ENCODE measurements at regions not wholly inside any gene's neighbourhood (a gene's known extent, or its start where the extent isn't known, plus 50 kb on each side); places are given as distances from the start of the nearest gene placed in this dataset.

DNA sequence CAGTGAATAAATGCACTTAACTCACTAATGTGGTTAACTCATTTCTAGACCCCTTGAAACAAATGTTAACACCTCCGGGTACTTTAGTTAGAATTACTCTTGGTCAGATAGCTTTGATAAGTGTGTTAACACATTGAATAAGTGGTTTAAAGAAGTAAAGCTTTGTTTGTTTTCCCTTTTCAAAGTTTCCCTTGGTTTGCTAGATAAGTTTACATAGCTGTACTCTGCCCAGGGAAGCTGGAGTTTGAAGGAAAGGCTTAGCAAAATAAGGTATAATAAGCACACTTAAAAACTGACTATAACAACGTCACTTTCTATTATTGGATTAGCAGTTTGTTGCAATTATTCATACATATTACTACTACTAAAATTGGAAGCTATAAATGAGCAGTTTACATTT, 1233.9 kb upstream of the ADGRL2 start:
- Histone ChIP-seq H3K4me3 (ENCODE audit: low read depth in 1 of 3, low read length in 3 of 3) (no peak overlapping the region), H3K9me3 (ENCODE audit: control insufficient read depth in 4 of 4, low read length in 3 of 4) (no peaks in the 10 kb centered on the region), H3K9ac (ENCODE audit: low read depth in 1 of 2, low read length in 2 of 2) (no peak overlapping the region), H3K27me3 (ENCODE audit: control insufficient read depth in 4 of 4, insufficient read depth in 4 of 4, low read length in 3 of 4) (no peaks in the 10 kb centered on the region), H3K27ac (ENCODE audit: low read depth in 1 of 2, low read length in 2 of 2) (no peak overlapping the region), H3K36me3 (ENCODE audit: control insufficient read depth in 4 of 4, insufficient read depth in 3 of 4, low read depth in 1 of 4, low read length in 3 of 4) (no peaks in the 10 kb centered on the region), H3K4me1 (ENCODE audit: control insufficient read depth in 4 of 4, insufficient read depth in 4 of 4, low read length in 3 of 4) (no peaks in the 10 kb centered on the region)
- TF ChIP-seq TAF1 (conservative IDR thresholded peaks at IDR 0.05), result no peak
- no peak for DNase-seq (ENCODE audit: low spot score)
- 30% methylated on average over 2 of the region's 2 CpGs for WGBS

GRCh38 chr1:80566123-80566522, 1234.6 kb upstream of the ADGRL2 start:
- 89% methylated on average over 1 of the region's 1 CpG for WGBS
- TF ChIP-seq, protein P1, sequence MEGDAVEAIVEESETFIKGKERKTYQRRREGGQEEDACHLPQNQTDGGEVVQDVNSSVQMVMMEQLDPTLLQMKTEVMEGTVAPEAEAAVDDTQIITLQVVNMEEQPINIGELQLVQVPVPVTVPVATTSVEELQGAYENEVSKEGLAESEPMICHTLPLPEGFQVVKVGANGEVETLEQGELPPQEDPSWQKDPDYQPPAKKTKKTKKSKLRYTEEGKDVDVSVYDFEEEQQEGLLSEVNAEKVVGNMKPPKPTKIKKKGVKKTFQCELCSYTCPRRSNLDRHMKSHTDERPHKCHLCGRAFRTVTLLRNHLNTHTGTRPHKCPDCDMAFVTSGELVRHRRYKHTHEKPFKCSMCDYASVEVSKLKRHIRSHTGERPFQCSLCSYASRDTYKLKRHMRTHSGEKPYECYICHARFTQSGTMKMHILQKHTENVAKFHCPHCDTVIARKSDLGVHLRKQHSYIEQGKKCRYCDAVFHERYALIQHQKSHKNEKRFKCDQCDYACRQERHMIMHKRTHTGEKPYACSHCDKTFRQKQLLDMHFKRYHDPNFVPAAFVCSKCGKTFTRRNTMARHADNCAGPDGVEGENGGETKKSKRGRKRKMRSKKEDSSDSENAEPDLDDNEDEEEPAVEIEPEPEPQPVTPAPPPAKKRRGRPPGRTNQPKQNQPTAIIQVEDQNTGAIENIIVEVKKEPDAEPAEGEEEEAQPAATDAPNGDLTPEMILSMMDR (IDR thresholded peaks at IDR 0.05; ENCODE audit: low read depth, low read length, missing input control), result no peak
- no peak for TF ChIP-seq SP1 (IDR thresholded peaks at IDR 0.05)
- TF ChIP-seq HNF4A (conservative IDR thresholded peaks at IDR 0.05), result no peak
- Histone ChIP-seq H3K36me3 (ENCODE audit: control insufficient read depth in 4 of 4, insufficient read depth in 3 of 4, low read depth in 1 of 4, low read length in 3 of 4) (no peaks in the 10 kb centered on the region), H3K4me3 (ENCODE audit: low read depth in 1 of 3, low read length in 3 of 3) (no peak overlapping the region), H3K27ac (ENCODE audit: low read depth in 1 of 2, low read length in 2 of 2) (no peak overlapping the region), H3K9ac (ENCODE audit: low read depth in 1 of 2, low read length in 2 of 2) (no peak overlapping the region), H3K27me3 (ENCODE audit: control insufficient read depth in 4 of 4, insufficient read depth in 4 of 4, low read length in 3 of 4) (no peaks in the 10 kb centered on the region), H3K9me3 (ENCODE audit: control insufficient read depth in 4 of 4, low read length in 3 of 4) (no peaks in the 10 kb centered on the region), H3K4me1 (ENCODE audit: control insufficient read depth in 4 of 4, insufficient read depth in 4 of 4, low read length in 3 of 4) (no peaks in the 10 kb centered on the region)
- DNase-seq (ENCODE audit: low spot score), result no peak

GRCh38 chr1:80565406-80565805, 1235.3 kb upstream of the ADGRL2 start:
- 56% methylated on average over 1 of the region's 1 CpG for WGBS
- Histone ChIP-seq H3K9me3 (ENCODE audit: control insufficient read depth in 4 of 4, low read length in 3 of 4) (no peaks in the 10 kb centered on the region), H3K36me3 (ENCODE audit: control insufficient read depth in 4 of 4, insufficient read depth in 3 of 4, low read depth in 1 of 4, low read length in 3 of 4) (no peaks in the 10 kb centered on the region), H3K27me3 (ENCODE audit: control insufficient read depth in 4 of 4, insufficient read depth in 4 of 4, low read length in 3 of 4) (no peaks in the 10 kb centered on the region), H3K9ac (ENCODE audit: low read depth in 1 of 2, low read length in 2 of 2) (no peak overlapping the region), H3K4me3 (ENCODE audit: low read depth in 1 of 3, low read length in 3 of 3) (no peak overlapping the region), H3K4me1 (ENCODE audit: control insufficient read depth in 4 of 4, insufficient read depth in 4 of 4, low read length in 3 of 4) (no peaks in the 10 kb centered on the region), H3K27ac (ENCODE audit: low read depth in 1 of 2, low read length in 2 of 2) (no peak overlapping the region)
- DNase-seq (ENCODE audit: low spot score), result no peak
- no peak for TF ChIP-seq RAD21 (IDR thresholded peaks at IDR 0.05)
- TF ChIP-seq, protein P1 (IDR thresholded peaks at IDR 0.05; ENCODE audit: low read depth, low read length, missing input control), result no peak
- TF ChIP-seq SP1 (IDR thresholded peaks at IDR 0.05), result no peak
- TF ChIP-seq HNF4G (IDR thresholded peaks at IDR 0.05), result no peak
- TF ChIP-seq JUND (IDR thresholded peaks at IDR 0.05), result no peak
- no peak for TF ChIP-seq TAF1 (conservative IDR thresholded peaks at IDR 0.05)
- TF ChIP-seq EGR1 (IDR thresholded peaks at IDR 0.05; ENCODE audit: low read depth in 2 of 2), result no peak
- TF ChIP-seq YY1 (IDR thresholded peaks at IDR 0.05), result no peak
- TF ChIP-seq REST (IDR thresholded peaks at IDR 0.05), result no peak
- no peak for TF ChIP-seq FOXA1 (IDR thresholded peaks at IDR 0.05)
- no peak for TF ChIP-seq GABPA (IDR thresholded peaks at IDR 0.05 in 1 of 2, conservative IDR thresholded peaks at IDR 0.05 in 1 of 2)
- no peak for TF ChIP-seq NR2F2 (IDR thresholded peaks at IDR 0.05)
- TF ChIP-seq, protein P2, sequence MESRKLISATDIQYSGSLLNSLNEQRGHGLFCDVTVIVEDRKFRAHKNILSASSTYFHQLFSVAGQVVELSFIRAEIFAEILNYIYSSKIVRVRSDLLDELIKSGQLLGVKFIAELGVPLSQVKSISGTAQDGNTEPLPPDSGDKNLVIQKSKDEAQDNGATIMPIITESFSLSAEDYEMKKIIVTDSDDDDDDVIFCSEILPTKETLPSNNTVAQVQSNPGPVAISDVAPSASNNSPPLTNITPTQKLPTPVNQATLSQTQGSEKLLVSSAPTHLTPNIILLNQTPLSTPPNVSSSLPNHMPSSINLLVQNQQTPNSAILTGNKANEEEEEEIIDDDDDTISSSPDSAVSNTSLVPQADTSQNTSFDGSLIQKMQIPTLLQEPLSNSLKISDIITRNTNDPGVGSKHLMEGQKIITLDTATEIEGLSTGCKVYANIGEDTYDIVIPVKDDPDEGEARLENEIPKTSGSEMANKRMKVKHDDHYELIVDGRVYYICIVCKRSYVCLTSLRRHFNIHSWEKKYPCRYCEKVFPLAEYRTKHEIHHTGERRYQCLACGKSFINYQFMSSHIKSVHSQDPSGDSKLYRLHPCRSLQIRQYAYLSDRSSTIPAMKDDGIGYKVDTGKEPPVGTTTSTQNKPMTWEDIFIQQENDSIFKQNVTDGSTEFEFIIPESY (IDR thresholded peaks at IDR 0.05), result no peak

All from liver (tissue), 8 donors.